GM23248 (cell line): ENCODE measurements at regions not wholly inside any gene's neighbourhood (a gene's known extent, or its start where the extent isn't known, plus 50 kb on each side); places are given as distances from the start of the nearest gene placed in this dataset.

Experiments used
- EZH2 ChIP-seq: fragments of 200-600 bp; sonication (generic); IDR thresholded peaks from 2 replicates; pipeline ENCODE4 v1.6.1; 2018; ENCODE audit warnings: antibody characterized with exemption, mild to moderate bottlenecking; ENCODE audit not compliant: insufficient read depth, poor library complexity, severe bottlenecking
- EZH2phosphoT487 ChIP-seq: fragments of 200-600 bp; sonication (generic); IDR thresholded peaks from 2 replicates; pipeline ENCODE4 v1.6.1; 2018; ENCODE audit warnings: antibody characterized with exemption, moderate library complexity, mild to moderate bottlenecking, low read depth; ENCODE audit not compliant: insufficient read depth

- TF ChIP-seq EZH2phosphoT487 (no peak), EZH2 (no peak)
Measured at GRCh38 chr6:217048-217659, 75.1 kb upstream of the DUSP22 start.
